Activated CD4-positive, alpha-beta T cell treated with anti-CD3 and anti-CD28 coated beads for 1 hour (primary cell): ENCODE measurements at regions not wholly inside any gene's neighbourhood (a gene's known extent, or its start where the extent isn't known, plus 50 kb on each side); places are given as distances from the start of the nearest gene placed in this dataset.
"Not testable (repeated sequence)": the region's sequence is repeated elsewhere in the genome, so short reads cannot be mapped to it uniquely, and the experiment has no call there.

Source experiments
- DNase-seq: peaks from one replicate; pipeline ENCODE4 v3.0.0-alpha.2; 2020

- not testable (repeated sequence) for DNase-seq
Measured at GRCh38 chr7:97928844-97929243, 56.6 kb upstream of the ASNS start.

- DNase-seq, result peak; percentile 48
Measured at GRCh38 chr7:97927790-97928748, 55.9 kb upstream of the ASNS start.
